AG10803 (cell line): ENCODE measurements at regions not wholly inside any gene's neighbourhood (a gene's known extent, or its start where the extent isn't known, plus 50 kb on each side); places are given as distances from the start of the nearest gene placed in this dataset.

Experiments
- DNase-seq: peaks from one replicate; pipeline ENCODE4 v3.0.0; 2010; ENCODE audit warnings: low read depth
- H3K4me3 ChIP-seq: 2 replicates; pipeline ENCODE4 v1.5.1; 2011; ENCODE audit warnings: mild to moderate bottlenecking, low read length, control low read depth
- CTCF ChIP-seq: conservative IDR thresholded peaks from 2 replicates; pipeline ENCODE4 v1.5.1; 2011; ENCODE audit warnings: mild to moderate bottlenecking, low read length, control low read depth, inconsistent platforms

- no peak for DNase-seq
- no peak for TF ChIP-seq CTCF
- H3K4me3 ChIP-seq = no peak overlapping the region
These were observed 214.6 kb upstream of the KLF6 start for GRCh38 chr10:3999642-4000041.

GRCh38 chr10:3996697-3997096 is 211.7 kb upstream of the KLF6 start:
- DNase-seq = no peak
- no peak overlapping the region for H3K4me3 ChIP-seq
- TF ChIP-seq CTCF = no peak

GRCh38 chr10:3995302-3996210 is 210.5 kb upstream of the KLF6 start:
- no peak overlapping the region for H3K4me3 ChIP-seq
- DNase-seq = peak; percentile 78
- no peak for TF ChIP-seq CTCF

DNA sequence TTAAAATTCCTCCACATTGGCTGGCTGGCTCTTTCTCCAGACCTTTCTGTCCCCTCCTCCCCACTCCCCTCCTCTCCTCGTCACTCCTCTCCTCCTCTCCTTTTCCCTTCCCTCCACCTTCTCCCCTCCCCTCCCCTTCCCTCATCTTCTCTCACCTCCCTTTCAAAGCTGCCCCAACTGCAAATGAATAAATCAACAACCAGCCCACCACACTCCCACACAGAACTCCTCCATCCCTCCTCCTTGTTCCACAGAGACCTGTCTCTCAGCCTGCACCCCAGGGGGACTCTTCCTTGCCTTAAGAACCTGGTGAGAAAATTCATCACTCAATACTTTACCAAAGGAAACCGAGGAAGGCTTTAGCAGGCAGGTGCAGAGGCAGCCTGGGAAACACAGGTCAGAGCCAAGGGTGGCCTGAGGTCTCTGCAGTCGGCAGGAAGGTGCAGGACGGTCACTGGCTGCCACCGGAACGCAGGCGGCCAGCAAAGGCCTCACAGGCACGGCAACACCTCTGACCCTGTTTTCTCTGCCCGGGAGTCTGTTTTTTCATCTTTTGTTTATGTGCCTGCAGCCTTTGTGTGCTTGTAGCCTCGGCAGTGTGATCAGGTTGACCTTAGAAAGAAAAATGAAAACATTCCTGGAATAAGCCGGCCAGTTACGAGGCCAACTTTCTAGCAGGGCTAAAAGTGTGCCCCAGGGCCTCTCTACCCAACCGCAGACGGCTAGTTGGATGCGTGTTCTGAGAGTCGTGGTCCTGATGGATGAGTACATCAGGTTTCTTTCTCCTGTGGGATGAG is 207.6 kb upstream of the KLF6 start:
- TF ChIP-seq CTCF = no peak

DNA sequence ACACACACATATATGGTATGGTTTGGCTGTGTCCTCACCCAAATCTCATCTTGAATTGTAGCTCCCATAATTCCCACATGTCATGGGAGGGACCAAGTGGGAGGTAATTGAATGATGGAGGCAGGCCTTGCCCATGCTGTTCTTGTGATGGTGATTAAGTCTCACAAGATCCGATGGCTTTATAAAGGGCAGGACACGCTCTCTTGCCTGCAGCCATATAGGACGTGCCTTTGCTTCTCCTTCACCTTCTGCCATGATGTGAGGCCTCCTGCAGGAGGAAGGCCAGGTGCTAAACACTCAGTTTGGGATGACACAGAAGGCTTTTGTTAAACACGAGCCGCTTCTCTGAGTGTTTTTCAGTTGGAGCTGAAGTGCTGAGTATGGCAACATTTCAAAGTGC is 205.3 kb upstream of the KLF6 start:
- TF ChIP-seq CTCF = no peak
- no peak overlapping the region for H3K4me3 ChIP-seq
- DNase-seq = no peak

More for the DNA sequence above, 207.6 kb upstream of the KLF6 start:
- no peak overlapping the region for H3K4me3 ChIP-seq
- DNase-seq = no peak

DNA sequence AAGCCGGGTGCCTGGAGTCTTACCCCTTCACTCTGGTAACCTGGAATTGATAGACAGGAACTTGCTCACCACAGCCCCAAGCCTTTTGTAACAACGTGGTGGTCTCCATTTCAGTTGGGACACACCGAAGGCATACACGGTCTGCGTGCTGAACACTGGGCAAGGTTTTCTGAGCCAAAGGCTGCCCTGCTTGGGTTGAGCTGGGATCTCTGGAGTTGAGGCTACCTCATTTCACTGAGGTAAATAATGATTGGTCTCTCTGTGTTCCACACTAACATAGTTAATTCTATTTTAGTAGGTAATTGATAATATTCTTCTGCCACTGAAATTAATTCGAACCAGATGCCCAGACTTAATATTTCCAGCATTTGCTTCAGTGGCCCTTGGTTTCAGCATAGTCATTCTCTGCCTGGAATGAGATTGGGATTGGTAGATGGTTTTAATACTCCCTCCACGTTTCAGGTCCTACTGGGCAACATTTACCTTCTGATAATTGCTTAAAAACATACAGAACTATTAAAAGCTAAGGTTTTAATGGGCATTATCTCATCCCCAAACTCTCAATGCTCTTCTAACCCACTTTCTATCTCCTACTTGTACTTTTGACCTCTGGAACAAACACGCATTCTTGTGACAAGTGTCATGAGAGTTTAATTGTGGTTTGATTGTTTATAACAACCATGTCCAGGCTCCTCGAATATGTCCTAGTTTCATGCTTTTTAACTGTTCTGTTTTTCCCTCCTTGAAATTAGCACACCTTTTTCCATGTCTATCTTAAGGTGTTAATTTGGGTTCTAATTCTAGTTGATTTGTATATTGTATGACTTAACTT is 202.3 kb upstream of the KLF6 start:
- no peak overlapping the region for H3K4me3 ChIP-seq
- no peak for TF ChIP-seq CTCF
- peak; percentile 60 for DNase-seq
